ENCODE measurements at regions not wholly inside any gene's neighbourhood (a gene's known extent, or its start where the extent isn't known, plus 50 kb on each side); places are given as distances from the start of the nearest gene placed in this dataset.

DNA sequence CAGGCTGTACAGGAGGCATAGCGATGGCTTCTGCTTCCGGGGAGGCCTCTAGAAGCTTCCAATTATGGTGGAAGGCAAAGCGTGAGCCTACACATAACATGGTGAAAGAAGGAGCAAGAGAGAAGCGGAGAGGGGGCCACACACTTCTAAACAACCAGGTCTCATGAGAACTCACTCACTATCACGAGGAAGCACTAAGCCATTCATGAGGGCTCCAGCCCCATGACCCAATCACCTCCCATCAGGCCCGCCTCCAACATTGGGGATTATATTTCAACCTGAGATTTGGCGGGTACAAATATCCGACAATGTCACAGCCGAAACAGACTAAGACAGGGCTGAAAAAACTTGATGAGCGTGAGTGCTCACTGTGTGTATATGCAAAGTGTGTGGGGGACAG lies 89.3 kb upstream of the CNIH3 start:
- no peak overlapping the region for H3K27ac ChIP-seq
- intact Hi-C loops (cut with DNase I; ENCODE audit: low total_unique reads), result no loop called here
- H3K27me3 ChIP-seq (replicated peaks in 1 of 7), result no peaks in the 10 kb centered on the region
- DNase-seq, result no peak
- 92 to 95% (median 94%) methylated on average over 10 of the region's 10 CpGs for WGBS, 5 donors
- no peak overlapping the region for H3K4me3 ChIP-seq
- no peaks in the 10 kb centered on the region for H3K36me3 ChIP-seq
- TF ChIP-seq POLR2A (IDR thresholded peaks at IDR 0.05), result no peak
- no peaks in the 10 kb centered on the region for H3K9me3 ChIP-seq
- no peaks in the 10 kb centered on the region for H3K4me1 ChIP-seq

DNA sequence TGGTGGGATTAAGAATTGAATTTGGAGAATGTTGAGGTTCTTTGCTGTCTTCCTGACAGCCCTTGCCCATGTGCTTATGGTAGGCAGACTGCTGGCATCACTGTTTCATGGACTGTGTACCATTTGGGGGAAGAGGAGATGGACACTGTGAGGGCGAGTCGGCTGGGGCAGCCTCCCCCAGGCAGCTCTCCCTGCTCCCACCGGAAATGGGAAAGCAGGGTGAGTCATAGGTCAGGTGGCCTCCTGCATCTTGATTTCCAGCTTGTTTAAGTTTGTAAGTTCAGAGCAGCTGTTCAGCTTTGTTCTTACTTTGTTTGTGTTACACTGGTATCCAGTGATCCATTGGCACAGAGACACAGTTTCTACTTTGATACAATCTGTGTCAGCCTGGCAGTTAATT lies 87.2 kb upstream of the CNIH3 start:
- 52 to 76% (median 67%) methylated on average over 3 of the region's 3 CpGs for WGBS, 5 donors
- DNase-seq, result no peak

DNA sequence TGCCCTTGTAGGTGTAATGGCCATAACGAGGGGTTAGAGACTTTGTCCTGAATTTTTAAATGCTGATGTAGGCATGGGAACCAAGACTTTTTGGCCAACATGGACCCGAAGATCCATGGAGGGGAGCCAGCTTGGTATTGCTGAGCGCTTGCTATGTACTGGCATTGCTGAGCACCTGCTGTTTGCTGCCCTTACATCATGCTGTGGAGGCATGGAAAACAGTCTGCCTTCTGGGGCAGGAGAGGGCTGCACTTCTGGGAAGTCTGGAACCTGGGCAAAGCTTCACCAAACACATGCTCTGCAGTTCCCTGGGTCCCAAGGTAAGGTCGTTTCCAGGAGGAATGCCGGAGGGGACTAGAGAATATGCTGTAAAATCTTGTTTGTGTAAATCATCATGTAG lies 86.3 kb upstream of the CNIH3 start:
- Histone ChIP-seq H3K4me1 (no peaks in the 10 kb centered on the region), H3K4me3 (no peak overlapping the region), H3K9me3 (no peaks in the 10 kb centered on the region), H3K27ac (no peak overlapping the region), H3K27me3 (replicated peaks in 1 of 7) (no peaks in the 10 kb centered on the region), H3K36me3 (no peaks in the 10 kb centered on the region)
- intact Hi-C loops (cut with DNase I; ENCODE audit: low total_unique reads), result no loop called here
- no peak for TF ChIP-seq POLR2A (IDR thresholded peaks at IDR 0.05)
- TF ChIP-seq POLR2AphosphoS5 (IDR thresholded peaks at IDR 0.05), result no peak
- TF ChIP-seq, protein P1, sequence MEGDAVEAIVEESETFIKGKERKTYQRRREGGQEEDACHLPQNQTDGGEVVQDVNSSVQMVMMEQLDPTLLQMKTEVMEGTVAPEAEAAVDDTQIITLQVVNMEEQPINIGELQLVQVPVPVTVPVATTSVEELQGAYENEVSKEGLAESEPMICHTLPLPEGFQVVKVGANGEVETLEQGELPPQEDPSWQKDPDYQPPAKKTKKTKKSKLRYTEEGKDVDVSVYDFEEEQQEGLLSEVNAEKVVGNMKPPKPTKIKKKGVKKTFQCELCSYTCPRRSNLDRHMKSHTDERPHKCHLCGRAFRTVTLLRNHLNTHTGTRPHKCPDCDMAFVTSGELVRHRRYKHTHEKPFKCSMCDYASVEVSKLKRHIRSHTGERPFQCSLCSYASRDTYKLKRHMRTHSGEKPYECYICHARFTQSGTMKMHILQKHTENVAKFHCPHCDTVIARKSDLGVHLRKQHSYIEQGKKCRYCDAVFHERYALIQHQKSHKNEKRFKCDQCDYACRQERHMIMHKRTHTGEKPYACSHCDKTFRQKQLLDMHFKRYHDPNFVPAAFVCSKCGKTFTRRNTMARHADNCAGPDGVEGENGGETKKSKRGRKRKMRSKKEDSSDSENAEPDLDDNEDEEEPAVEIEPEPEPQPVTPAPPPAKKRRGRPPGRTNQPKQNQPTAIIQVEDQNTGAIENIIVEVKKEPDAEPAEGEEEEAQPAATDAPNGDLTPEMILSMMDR (IDR thresholded peaks at IDR 0.05 in 8 of 11, conservative IDR thresholded peaks at IDR 0.05 in 3 of 11), result no peak
- 79 to 94% (median 85%) methylated on average over 5 of the region's 5 CpGs for WGBS, 5 donors
- no peak for DNase-seq

More for the DNA sequence above, 87.2 kb upstream of the CNIH3 start:
- intact Hi-C loops (cut with DNase I; ENCODE audit: low total_unique reads), result no loop called here
- no peak overlapping the region for H3K27ac ChIP-seq
- H3K36me3 ChIP-seq, result no peaks in the 10 kb centered on the region
- H3K9me3 ChIP-seq, result no peaks in the 10 kb centered on the region
- TF ChIP-seq, protein P1 (IDR thresholded peaks at IDR 0.05 in 8 of 11, conservative IDR thresholded peaks at IDR 0.05 in 3 of 11), result no peak
- TF ChIP-seq POLR2AphosphoS5 (IDR thresholded peaks at IDR 0.05) (no peak), POLR2A (IDR thresholded peaks at IDR 0.05) (no peak)
- no peaks in the 10 kb centered on the region for H3K4me1 ChIP-seq
- H3K27me3 ChIP-seq (replicated peaks in 1 of 7), result no peaks in the 10 kb centered on the region
- H3K4me3 ChIP-seq, result no peak overlapping the region

DNA sequence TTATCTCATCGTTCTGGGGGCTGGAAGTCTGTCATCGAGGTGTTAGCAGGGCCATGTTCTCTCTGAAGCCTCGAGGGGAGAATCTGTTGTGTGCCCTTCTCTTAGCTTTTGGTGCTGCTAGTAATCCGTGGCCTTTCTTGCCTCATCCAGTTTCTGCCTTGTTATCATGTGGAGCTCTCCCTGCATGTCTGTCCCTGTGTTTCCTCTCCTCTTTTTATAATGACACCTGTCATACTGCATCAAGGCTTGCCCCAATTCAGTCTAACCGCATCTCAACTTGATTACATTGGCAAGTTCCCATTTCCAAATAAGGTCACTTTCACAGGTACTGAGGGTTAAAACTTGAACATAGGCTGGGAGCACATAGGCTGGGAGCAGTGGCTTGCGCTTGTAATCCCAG lies 82.6 kb upstream of the CNIH3 start:
- intact Hi-C loops (cut with DNase I; ENCODE audit: low total_unique reads), result no loop called here
- 78 to 93% (median 84%) methylated on average over 6 of the region's 6 CpGs for WGBS, 5 donors
- no peaks in the 10 kb centered on the region for H3K4me1 ChIP-seq

More for the DNA sequence above, 82.6 kb upstream of the CNIH3 start:
- H3K9me3 ChIP-seq, result no peaks in the 10 kb centered on the region
- TF ChIP-seq POLR2A (IDR thresholded peaks at IDR 0.05), result no peak
- TF ChIP-seq, protein P1 (IDR thresholded peaks at IDR 0.05 in 8 of 11, conservative IDR thresholded peaks at IDR 0.05 in 3 of 11), result no peak
- no peak for TF ChIP-seq POLR2AphosphoS5 (IDR thresholded peaks at IDR 0.05)
- no peak for DNase-seq
- no peak overlapping the region for H3K4me3 ChIP-seq
- H3K27me3 ChIP-seq (replicated peaks in 1 of 7), result no peaks in the 10 kb centered on the region
- no peaks in the 10 kb centered on the region for H3K36me3 ChIP-seq
- H3K27ac ChIP-seq, result no peak overlapping the region

Data from spleen (tissue), 11 donors.